SK-N-SH treated with all-trans-retinoic acid at 6 μM for 48 hours (cell line): ENCODE measurements at regions not wholly inside any gene's neighbourhood (a gene's known extent, or its start where the extent isn't known, plus 50 kb on each side); places are given as distances from the start of the nearest gene placed in this dataset.
A peak's percentile ranks its signal among the peaks of the same experiment; 100 is the strongest.

Experiments
- ATAC-seq: fragments of 200-7000 bp; cut with Tn5 transposase; 3 replicates; pipeline ENCODE4 v1.9.1; 2020; ENCODE audit warnings: mild to moderate bottlenecking, moderate library complexity
- ARNTL ChIP-seq: fragments of 450-650 bp; formaldehyde crosslinking; IDR thresholded peaks from 2 replicates; pipeline ENCODE4 v1.5.0; 2020; ENCODE audit warnings: low read depth, mild to moderate bottlenecking, moderate library complexity, borderline replicate concordance
- BACH2 ChIP-seq: fragments of 250-450 bp; sonication (Bioruptor Pico); IDR thresholded peaks from 2 replicates; pipeline ENCODE4 v1.9.0; 2021; ENCODE audit warnings: mild to moderate bottlenecking, borderline replicate concordance
- CREB5 ChIP-seq: fragments of 250-450 bp; sonication (Bioruptor Pico); IDR thresholded peaks from 2 replicates; pipeline ENCODE4 v1.5.1; 2020; ENCODE audit warnings: low read depth, mild to moderate bottlenecking, moderate library complexity
- CSDC2 ChIP-seq: fragments of 250-450 bp; sonication (Bioruptor Pico); IDR thresholded peaks from 2 replicates; pipeline ENCODE4 v1.5.0; 2020; ENCODE audit warnings: mild to moderate bottlenecking, moderate library complexity
- CSRNP3 ChIP-seq: fragments of 250-450 bp; sonication (Bioruptor Pico); IDR thresholded peaks from 2 replicates; pipeline ENCODE4 v1.5.1; 2021; ENCODE audit warnings: mild to moderate bottlenecking, moderate library complexity
- ESRRG ChIP-seq: fragments of 250-450 bp; sonication (Bioruptor Pico); IDR thresholded peaks from 2 replicates; pipeline ENCODE4 v1.6.1; 2021; ENCODE audit warnings: mild to moderate bottlenecking
- GLIS3 ChIP-seq: fragments of 250-450 bp; sonication (Bioruptor Pico); IDR thresholded peaks from 2 replicates; pipeline ENCODE4 v1.5.0; 2020; ENCODE audit warnings: mild to moderate bottlenecking, moderate library complexity
- ISL1 ChIP-seq: fragments of 250-450 bp; sonication (Bioruptor Pico); IDR thresholded peaks from 2 replicates; pipeline ENCODE4 v2.1.2; 2022; ENCODE audit warnings: mild to moderate bottlenecking, moderate library complexity
- OSR1 ChIP-seq: fragments of 250-450 bp; sonication (Bioruptor Pico); IDR thresholded peaks from 2 replicates; pipeline ENCODE4 v1.8.0; 2022; ENCODE audit warnings: moderate library complexity, mild to moderate bottlenecking, inconsistent platforms
- PATZ1 ChIP-seq: fragments of 250-450 bp; sonication (Bioruptor Pico); IDR thresholded peaks from 2 replicates; pipeline ENCODE4 v1.8.0; 2020; ENCODE audit warnings: mild to moderate bottlenecking, moderate library complexity, borderline replicate concordance
- POU6F1 ChIP-seq: fragments of 250-450 bp; sonication (Bioruptor Pico); IDR thresholded peaks from 2 replicates; pipeline ENCODE4 v1.8.0; 2021; ENCODE audit warnings: low read depth, mild to moderate bottlenecking, moderate library complexity, borderline replicate concordance
- PPARA ChIP-seq: fragments of 250-450 bp; sonication (Bioruptor Pico); IDR thresholded peaks from 2 replicates; pipeline ENCODE4 v1.5.0; 2020; ENCODE audit warnings: mild to moderate bottlenecking, borderline replicate concordance
- RARB ChIP-seq: fragments of 250-450 bp; sonication (Bioruptor Pico); IDR thresholded peaks from 2 replicates; pipeline ENCODE4 v1.8.0; 2021; ENCODE audit warnings: mild to moderate bottlenecking, moderate library complexity
- SNAI2 ChIP-seq: fragments of 250-450 bp; sonication (Bioruptor Pico); IDR thresholded peaks from 2 replicates; pipeline ENCODE4 v1.5.0; 2020; ENCODE audit warnings: mild to moderate bottlenecking, moderate library complexity
- TCF4 ChIP-seq: fragments of 250-450 bp; sonication (Bioruptor Pico); IDR thresholded peaks from 2 replicates; pipeline ENCODE4 v1.8.0; 2021; ENCODE audit warnings: mild to moderate bottlenecking, moderate library complexity, borderline replicate concordance
- TOX ChIP-seq: fragments of 250-450 bp; sonication (Bioruptor Pico); IDR thresholded peaks from 2 replicates; pipeline ENCODE4 v1.8.0; 2021; ENCODE audit warnings: mild to moderate bottlenecking, moderate library complexity, borderline replicate concordance
- TSHZ2 ChIP-seq: fragments of 250-450 bp; sonication (Bioruptor Pico); IDR thresholded peaks from 2 replicates; pipeline ENCODE4 v1.5.0; 2020; ENCODE audit warnings: mild to moderate bottlenecking, moderate library complexity
- ZC3H10 ChIP-seq: fragments of 250-450 bp; sonication (Bioruptor Pico); IDR thresholded peaks from 2 replicates; pipeline ENCODE4 v1.5.1; 2021; ENCODE audit warnings: mild to moderate bottlenecking, moderate library complexity
- ZFP3 ChIP-seq: fragments of 250-450 bp; sonication (Bioruptor Pico); IDR thresholded peaks from 2 replicates; pipeline ENCODE4 v1.5.0; 2020; ENCODE audit warnings: mild to moderate bottlenecking, moderate library complexity
- ZFP30 ChIP-seq: fragments of 450-650 bp; formaldehyde crosslinking; IDR thresholded peaks from 2 replicates; pipeline ENCODE4 v1.5.0; 2022; ENCODE audit warnings: mild to moderate bottlenecking, moderate library complexity
- ZNF565 ChIP-seq: fragments of 450-650 bp; formaldehyde crosslinking; conservative IDR thresholded peaks from 2 replicates; pipeline ENCODE4 v1.5.0; 2020; ENCODE audit warnings: low read depth, mild to moderate bottlenecking, moderate library complexity
- ZNF70 ChIP-seq: fragments of 450-650 bp; formaldehyde crosslinking; IDR thresholded peaks from 2 replicates; pipeline ENCODE4 v1.5.0; 2020; ENCODE audit warnings: mild to moderate bottlenecking, moderate library complexity
- ZNF8 ChIP-seq: fragments of 450-650 bp; formaldehyde crosslinking; IDR thresholded peaks from 2 replicates; pipeline ENCODE4 v1.5.0; 2020; ENCODE audit warnings: mild to moderate bottlenecking, moderate library complexity

- ATAC-seq = no peak
- TF ChIP-seq OSR1 (no peak), GLIS3 (no peak), TCF4 (CRISPR knock-in tag) (no peak), CREB5 (no peak), TOX (no peak), ZNF565 (CRISPR knock-in tag) (no peak), CSRNP3 (CRISPR knock-in tag) (no peak), ARNTL (CRISPR knock-in tag) (no peak), POU6F1 (CRISPR knock-in tag) (no peak), ZFP30 (CRISPR knock-in tag) (no peak), CSDC2 (no peak), BACH2 (no peak), ZFP3 (CRISPR knock-in tag) (no peak), PPARA (no peak), ZNF70 (no peak), RARB (CRISPR knock-in tag) (no peak), ZNF8 (CRISPR knock-in tag) (no peak), ISL1 (CRISPR knock-in tag) (no peak)
- TF ChIP-seq, all 23 proteins: peak for 0
Observed at GRCh38 chr13:103812971-103813370, 746.8 kb upstream of the SLC10A2 start.

- TF ChIP-seq ZFP3 (CRISPR knock-in tag) (no peak), CREB5 (peak; percentile 72; the same call in 1 of the 2 replicates), ISL1 (CRISPR knock-in tag) (peak; percentile 87), ZNF565 (CRISPR knock-in tag) (peak; percentile 75), ZNF70 (no peak), PATZ1 (CRISPR knock-in tag) (0 out of 2 replicates have a peak, but pooled peaks have one; percentile 20), ZFP30 (CRISPR knock-in tag) (no peak), CSDC2 (no peak), TCF4 (CRISPR knock-in tag) (peak; percentile 95), ARNTL (CRISPR knock-in tag) (peak; percentile 64; the same call in 1 of the 2 replicates), BACH2 (peak; percentile 52; the same call in 1 of the 2 replicates), SNAI2 (CRISPR knock-in tag) (peak; percentile 17; the same call in 1 of the 2 replicates), POU6F1 (CRISPR knock-in tag) (no peak; the same call in 1 of the 2 replicates), OSR1 (no peak), TSHZ2 (CRISPR knock-in tag) (peak; percentile 99), ESRRG (CRISPR knock-in tag) (peak; percentile 52; the same call in 1 of the 2 replicates), ZNF8 (CRISPR knock-in tag) (0 out of 2 replicates have a peak, but pooled peaks have one; percentile 51), ZC3H10 (CRISPR knock-in tag) (no peak), CSRNP3 (CRISPR knock-in tag) (peak; percentile 96), PPARA (no peak), TOX (no peak), RARB (CRISPR knock-in tag) (no peak), GLIS3 (peak; percentile 96; the same call in 1 of the 2 replicates)
- TF ChIP-seq, all 23 proteins: peak for 13
- ATAC-seq = no peak
Observed at GRCh38 chr13:103812558-103812957, 746.3 kb upstream of the SLC10A2 start.
